Natural killer cell (primary cell): ENCODE measurements at regions not wholly inside any gene's neighbourhood (a gene's known extent, or its start where the extent isn't known, plus 50 kb on each side); places are given as distances from the start of the nearest gene placed in this dataset.

Experiments used
- ATAC-seq, 3 donors: fragments of 150-1000 bp in 2 of 3; fragments of 200-7000 bp in 1 of 3; cut with Tn5 transposase; 1 replicate in 1 of 3; 2 replicates in 2 of 3; pipeline ENCODE4 v1.10.0; 2021; ENCODE audit warnings: mild to moderate bottlenecking in 2 of 3, moderate library complexity in 2 of 3
- DNase-seq, 2 donors: peaks; one replicate each; pipeline versions ENCODE4 v3.0.0 to v3.0.0-alpha.2; 2013 to 2021; ENCODE audit warnings: mixed read lengths in 1 of 2
- H3K27ac ChIP-seq: one replicate; pipeline ENCODE4 v1.5.1; 2013; ENCODE audit warnings: mild to moderate bottlenecking, low read length
- H3K27me3 ChIP-seq: one replicate; pipeline ENCODE4 v1.6.1; 2013; ENCODE audit warnings: low read length; ENCODE audit not compliant: control insufficient read depth, insufficient read depth
- H3K36me3 ChIP-seq: one replicate; pipeline ENCODE4 v1.6.1; 2013; ENCODE audit warnings: low read length; ENCODE audit not compliant: control insufficient read depth, insufficient read depth
- H3K4me1 ChIP-seq: one replicate; pipeline ENCODE4 v1.6.1; 2013; ENCODE audit warnings: low read length; ENCODE audit not compliant: control insufficient read depth, insufficient read depth
- H3K4me3 ChIP-seq: one replicate; pipeline ENCODE4 v1.5.1; 2013; ENCODE audit warnings: low read length
- H3K9me3 ChIP-seq: one replicate; pipeline ENCODE4 v1.6.1; 2013; ENCODE audit warnings: low read length; ENCODE audit not compliant: control insufficient read depth, insufficient read depth
- H3K27ac Mint-ChIP-seq, 2 donors: one replicate each; pipeline ENCODE4 v1.8.0; 2022; ENCODE audit warnings: mild to moderate bottlenecking in 2 of 2, mixed read lengths in 2 of 2, moderate library complexity in 1 of 2
- H3K27me3 Mint-ChIP-seq, 2 donors: one replicate each; pipeline ENCODE4 v1.8.0; 2022; ENCODE audit warnings: low read depth in 2 of 2, mixed read lengths in 2 of 2
- H3K36me3 Mint-ChIP-seq: one replicate; pipeline ENCODE4 v1.8.0; 2022; ENCODE audit warnings: mixed read lengths
- H3K4me1 Mint-ChIP-seq, 2 donors: one replicate each; pipeline ENCODE4 v1.8.0; 2022; ENCODE audit warnings: mixed read lengths in 2 of 2
- H3K4me3 Mint-ChIP-seq: one replicate; pipeline ENCODE4 v1.8.0; 2022; ENCODE audit warnings: mild to moderate bottlenecking, moderate library complexity, mixed read lengths
- H3K9me3 Mint-ChIP-seq, 2 donors: one replicate each; pipeline ENCODE4 v1.8.0; 2022; ENCODE audit warnings: mixed read lengths in 2 of 2
- CTCF ChIP-seq: fragments of 200-600 bp; IDR thresholded peaks from one replicate; pipeline ENCODE4 v1.8.0; 2022; ENCODE audit warnings: antibody characterized with exemption
- WGBS: methylation state at CpG from one replicate; pipeline ENCODE4 v1.1.7; 2013; ENCODE audit warnings: missing lambda C conversion rate; ENCODE audit not compliant: insufficient coverage; 5-methylcytosine and 5-hydroxymethylcytosine counted together
- intact Hi-C: fragments of 100-400 bp; cut with micrococcal nuclease; formaldehyde crosslinking; loops from one replicate; pipeline ENCODE4 v1.14.2; 2022

GRCh38 chr13:73198991-73199411, 140.2 kb downstream of the KLF5 start:
- no peak overlapping the region for H3K27ac ChIP-seq
- DNase-seq (no peak), ATAC-seq (no peak)
- H3K27me3 ChIP-seq: no peaks in the 10 kb centered on the region
- no peaks in the 10 kb centered on the region for H3K9me3 ChIP-seq
- WGBS: 83% methylated on average over 3 of the region's 4 CpGs
- no peaks in the 10 kb centered on the region for H3K9me3 Mint-ChIP-seq
- H3K4me1 ChIP-seq: no peaks in the 10 kb centered on the region
- intact Hi-C loops: no loop called here
- H3K4me3 Mint-ChIP-seq: no peak overlapping the region
- H3K27me3 Mint-ChIP-seq: peaks cover 10 to 12% of the 10 kb centered on the region in 2 donors
- TF ChIP-seq CTCF: no peak
- no peaks in the 10 kb centered on the region for H3K36me3 Mint-ChIP-seq
- no peak overlapping the region for H3K4me3 ChIP-seq
- H3K27ac Mint-ChIP-seq: no peak overlapping the region
- H3K4me1 Mint-ChIP-seq: no peaks in the 10 kb centered on the region
- H3K36me3 ChIP-seq: no peaks in the 10 kb centered on the region

- H3K27ac ChIP-seq: no peak overlapping the region
- H3K4me1 ChIP-seq: no peaks in the 10 kb centered on the region
- no peaks in the 10 kb centered on the region for H3K36me3 ChIP-seq
- Mint-ChIP-seq H3K36me3 (no peaks in the 10 kb centered on the region), H3K9me3 (no peaks in the 10 kb centered on the region), H3K4me3 (no peak overlapping the region), H3K4me1 (no peaks in the 10 kb centered on the region), H3K27ac (no peak overlapping the region), H3K27me3 (peaks cover 0 to 5% of the 10 kb centered on the region in 2 donors)
- H3K9me3 ChIP-seq: no peaks in the 10 kb centered on the region
- ATAC-seq (no peak), DNase-seq (no peak)
- H3K27me3 ChIP-seq: no peaks in the 10 kb centered on the region
- no peak overlapping the region for H3K4me3 ChIP-seq
- intact Hi-C loops: no loop called here
- no peak for TF ChIP-seq CTCF
Observed at GRCh38 chr13:73195091-73195490, 136.3 kb downstream of the KLF5 start.

- H3K9me3 ChIP-seq: no peaks in the 10 kb centered on the region
- intact Hi-C loops: no loop called here
- H3K4me1 Mint-ChIP-seq: no peaks in the 10 kb centered on the region
- H3K27me3 ChIP-seq: no peaks in the 10 kb centered on the region
- no peak overlapping the region for H3K27ac ChIP-seq
- no peaks in the 10 kb centered on the region for H3K4me1 ChIP-seq
- no peaks in the 10 kb centered on the region for H3K9me3 Mint-ChIP-seq
- no peak for ATAC-seq
- no peak overlapping the region for H3K4me3 Mint-ChIP-seq
- no peak overlapping the region for H3K4me3 ChIP-seq
- H3K27me3 Mint-ChIP-seq: peaks cover 5 to 8% of the 10 kb centered on the region in 2 donors
- no peaks in the 10 kb centered on the region for H3K36me3 Mint-ChIP-seq
- no peaks in the 10 kb centered on the region for H3K36me3 ChIP-seq
- no peak overlapping the region for H3K27ac Mint-ChIP-seq
- DNase-seq: no peak
- no peak for TF ChIP-seq CTCF
- WGBS: 96% methylated on average over 4 of the region's 4 CpGs
Observed at GRCh38 chr13:73194310-73194709, 135.5 kb downstream of the KLF5 start.

- no CpG with 5 or more reads among the region's 1 CpG for WGBS
- peaks cover 5 to 8% of the 10 kb centered on the region in 2 donors for H3K27me3 Mint-ChIP-seq
- intact Hi-C loops: no loop called here
Observed at GRCh38 chr13:73193554-73193953, 134.7 kb downstream of the KLF5 start.

More at GRCh38 chr13:73193554-73193953, 134.7 kb downstream of the KLF5 start:
- H3K36me3 ChIP-seq: no peaks in the 10 kb centered on the region
- no peaks in the 10 kb centered on the region for H3K27me3 ChIP-seq
- Mint-ChIP-seq H3K9me3 (no peaks in the 10 kb centered on the region), H3K4me1 (no peaks in the 10 kb centered on the region), H3K27ac (no peak overlapping the region), H3K4me3 (no peak overlapping the region), H3K36me3 (no peaks in the 10 kb centered on the region)
- DNase-seq (no peak), ATAC-seq (no peak)
- no peak overlapping the region for H3K27ac ChIP-seq
- TF ChIP-seq CTCF: no peak
- H3K4me1 ChIP-seq: no peaks in the 10 kb centered on the region
- no peaks in the 10 kb centered on the region for H3K9me3 ChIP-seq
- H3K4me3 ChIP-seq: no peak overlapping the region
